HG03064 (cell line): ENCODE measurements at regions not wholly inside any gene's neighbourhood (a gene's known extent, or its start where the extent isn't known, plus 50 kb on each side); places are given as distances from the start of the nearest gene placed in this dataset.
"Not testable (repeated sequence)": the region's sequence is repeated elsewhere in the genome, so short reads cannot be mapped to it uniquely, and the experiment has no call there.

Experiments used
- ATAC-seq: cut with Tn5 transposase; IDR thresholded peaks from one replicate; pipeline ENCODE4 v1.9.1; 2021; ENCODE audit warnings: low read depth; ENCODE audit not compliant: unreplicated experiment

DNA sequence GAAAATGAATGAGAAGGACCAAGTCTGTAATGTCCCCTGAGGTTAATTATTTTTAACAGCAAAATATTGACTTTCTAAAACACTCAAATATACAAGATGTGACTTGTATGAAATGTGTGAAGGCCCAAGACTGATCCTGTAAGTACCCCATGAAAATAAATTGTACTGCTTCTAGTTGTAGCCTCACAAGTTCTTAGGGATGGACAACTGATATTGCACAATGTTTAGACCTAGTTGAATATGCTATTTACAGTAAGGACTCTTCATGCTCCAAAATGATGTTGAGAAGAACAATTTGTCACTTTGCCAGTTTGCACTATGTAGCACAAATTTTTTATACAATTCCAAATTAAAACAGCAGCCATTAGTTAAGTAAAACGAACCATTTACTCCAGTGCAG is 139.7 kb upstream of the GDNF start:
- no peak for ATAC-seq

DNA sequence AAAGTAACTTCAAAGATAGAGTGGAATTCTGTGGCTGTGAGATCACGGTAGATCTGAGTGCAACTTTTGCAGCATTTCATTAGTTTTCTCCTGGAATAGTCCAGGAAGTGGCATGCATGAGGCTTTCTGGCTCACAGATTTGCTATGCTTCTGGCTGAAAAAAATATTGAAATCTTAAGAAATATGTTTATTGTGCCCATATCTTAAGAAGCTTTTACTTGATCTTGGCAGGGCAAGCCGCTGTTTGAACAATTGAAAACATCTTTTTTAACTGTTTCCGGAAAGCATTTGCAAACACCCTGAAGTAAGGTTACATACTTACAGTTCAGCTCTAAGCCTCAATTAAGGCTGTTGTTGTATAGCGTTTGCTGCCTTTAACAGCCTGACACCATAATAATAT is 135.7 kb upstream of the GDNF start:
- no peak for ATAC-seq

DNA sequence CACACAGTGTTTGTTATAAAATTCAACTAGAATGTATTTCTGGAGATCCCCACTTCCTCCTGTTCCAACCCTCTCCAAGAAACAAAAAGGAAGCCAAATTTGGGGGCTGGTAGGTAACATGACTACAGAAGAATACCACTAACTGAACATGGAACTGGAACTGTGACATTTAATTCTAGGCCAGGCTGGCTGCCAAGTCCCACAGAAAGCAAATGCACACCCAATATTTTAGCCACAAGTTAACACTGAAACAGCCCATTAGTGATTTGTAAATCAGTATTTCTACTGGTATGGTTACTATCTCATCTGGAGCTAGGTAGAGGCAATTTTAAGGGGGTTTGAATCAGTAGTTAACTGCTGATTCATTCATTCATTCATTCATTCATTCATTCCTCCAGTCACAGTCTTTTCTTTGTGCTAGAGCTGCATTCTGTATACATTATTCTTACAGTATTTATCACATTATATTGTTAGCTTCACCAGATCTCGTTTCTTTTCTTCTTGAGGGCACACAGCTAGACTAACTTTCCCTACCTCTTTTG is 131.7 kb upstream of the GDNF start:
- no peak for ATAC-seq

DNA sequence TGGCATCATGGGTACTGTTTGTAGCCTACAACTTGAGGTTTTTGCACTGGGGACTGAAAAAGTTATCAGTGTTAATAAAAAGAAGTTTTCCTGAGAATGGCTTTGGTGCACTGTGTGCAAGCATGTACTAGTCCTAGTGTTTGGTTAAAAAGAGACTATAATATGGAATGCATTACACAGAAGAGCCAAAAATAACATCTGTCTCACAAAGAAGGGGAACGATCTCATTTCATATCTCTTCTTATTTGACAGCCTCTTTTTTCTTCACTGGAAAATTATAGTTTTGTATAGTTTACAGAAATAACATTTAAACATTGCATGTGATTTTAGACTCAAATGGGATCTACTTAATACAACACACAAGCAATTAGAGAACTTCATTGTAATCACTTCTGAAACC is 127.0 kb upstream of the GDNF start:
- no peak for ATAC-seq

DNA sequence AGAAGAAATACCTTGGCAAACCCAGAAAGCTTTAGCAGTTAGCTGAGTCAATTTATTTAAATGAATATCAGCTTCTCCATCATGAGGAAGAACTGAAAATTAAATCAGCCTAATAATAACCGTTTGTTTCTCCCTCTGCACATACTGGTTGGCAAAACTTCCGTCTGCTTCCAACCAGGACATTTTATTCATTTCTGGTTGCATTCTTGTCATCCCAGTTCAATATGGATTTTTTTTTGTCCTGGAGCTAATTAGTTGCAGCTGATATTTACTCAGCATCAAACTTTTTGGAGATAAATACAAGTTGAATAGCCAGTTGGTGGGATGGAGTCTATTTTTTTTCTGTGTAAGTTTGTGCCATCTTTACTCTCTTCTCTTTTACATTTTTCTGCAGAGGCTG is 126.5 kb upstream of the GDNF start:
- no peak for ATAC-seq

DNA sequence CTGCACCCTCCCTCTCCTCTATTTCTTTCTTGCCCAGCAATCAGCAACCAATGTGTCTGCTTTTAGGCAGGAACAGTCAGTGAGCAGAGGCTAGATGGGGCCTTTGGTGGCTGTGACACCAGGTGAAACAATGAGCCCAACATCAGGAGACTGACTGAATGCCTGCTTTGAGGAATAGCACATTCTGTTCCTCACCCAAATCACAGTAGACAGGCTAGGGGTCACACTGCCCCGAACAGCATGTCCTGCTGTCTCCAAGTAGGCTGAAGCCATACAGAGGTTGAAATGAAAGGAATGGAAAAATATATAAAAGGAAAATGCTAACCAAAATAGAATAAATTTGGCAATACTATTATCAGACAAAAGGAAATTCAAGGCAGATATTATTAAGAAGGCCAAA is 122.5 kb upstream of the GDNF start:
- no peak for ATAC-seq

DNA sequence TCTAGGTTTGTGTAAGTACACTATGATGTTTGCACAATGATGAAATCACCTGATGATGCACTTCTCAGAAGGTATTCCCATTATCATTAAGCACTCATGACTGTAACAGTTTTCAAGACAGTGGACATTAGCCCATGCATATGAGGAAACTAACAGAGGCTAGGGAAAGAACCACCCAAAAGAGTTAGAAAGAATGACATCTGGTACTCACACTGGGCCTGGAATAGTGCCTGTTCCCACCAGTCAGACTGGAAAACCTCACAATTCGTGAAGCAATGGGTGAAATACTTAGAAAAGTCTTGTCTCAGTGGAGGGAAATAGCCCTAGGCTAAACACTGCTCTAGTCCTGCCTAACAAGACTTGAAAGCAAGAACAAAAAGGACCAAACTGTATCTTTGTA is 117.4 kb upstream of the GDNF start:
- ATAC-seq, result no peak

DNA sequence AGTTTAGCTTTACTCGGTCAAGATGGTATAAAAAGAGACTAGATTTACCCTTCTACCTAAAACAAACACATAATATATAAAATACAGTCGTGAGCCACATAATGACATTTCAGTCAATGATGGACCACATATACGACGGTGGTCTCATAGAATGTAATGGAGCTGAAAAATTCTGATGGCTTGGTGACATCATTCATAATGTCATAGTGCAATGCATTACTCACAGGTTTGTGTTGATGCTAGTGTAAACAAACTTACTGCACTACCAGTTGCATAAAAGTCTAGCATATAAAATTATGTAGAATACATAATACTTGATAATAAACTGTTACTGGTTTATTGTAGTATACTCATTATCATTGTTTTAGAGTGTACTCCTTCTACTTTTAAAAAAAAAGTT is 115.9 kb upstream of the GDNF start:
- no peak for ATAC-seq

DNA sequence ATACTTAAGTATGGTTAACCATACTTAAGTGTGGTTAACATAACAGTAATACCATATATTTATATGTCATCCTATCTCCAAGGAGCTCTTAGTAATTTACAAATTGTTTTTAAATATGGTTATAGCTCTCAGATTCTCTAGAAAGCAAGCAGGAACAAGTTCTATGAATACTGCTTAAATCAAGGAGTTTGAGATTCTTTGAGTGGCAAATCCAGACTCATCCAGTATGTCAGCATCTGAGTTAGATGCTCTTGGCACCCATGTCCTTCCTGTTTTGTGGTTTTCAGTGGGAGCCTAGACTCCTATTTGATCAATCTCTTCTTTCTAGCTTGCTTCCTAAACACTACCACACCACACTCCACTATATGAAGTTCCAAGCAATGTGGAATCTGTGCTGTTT is 114.7 kb upstream of the GDNF start:
- ATAC-seq, result no peak

DNA sequence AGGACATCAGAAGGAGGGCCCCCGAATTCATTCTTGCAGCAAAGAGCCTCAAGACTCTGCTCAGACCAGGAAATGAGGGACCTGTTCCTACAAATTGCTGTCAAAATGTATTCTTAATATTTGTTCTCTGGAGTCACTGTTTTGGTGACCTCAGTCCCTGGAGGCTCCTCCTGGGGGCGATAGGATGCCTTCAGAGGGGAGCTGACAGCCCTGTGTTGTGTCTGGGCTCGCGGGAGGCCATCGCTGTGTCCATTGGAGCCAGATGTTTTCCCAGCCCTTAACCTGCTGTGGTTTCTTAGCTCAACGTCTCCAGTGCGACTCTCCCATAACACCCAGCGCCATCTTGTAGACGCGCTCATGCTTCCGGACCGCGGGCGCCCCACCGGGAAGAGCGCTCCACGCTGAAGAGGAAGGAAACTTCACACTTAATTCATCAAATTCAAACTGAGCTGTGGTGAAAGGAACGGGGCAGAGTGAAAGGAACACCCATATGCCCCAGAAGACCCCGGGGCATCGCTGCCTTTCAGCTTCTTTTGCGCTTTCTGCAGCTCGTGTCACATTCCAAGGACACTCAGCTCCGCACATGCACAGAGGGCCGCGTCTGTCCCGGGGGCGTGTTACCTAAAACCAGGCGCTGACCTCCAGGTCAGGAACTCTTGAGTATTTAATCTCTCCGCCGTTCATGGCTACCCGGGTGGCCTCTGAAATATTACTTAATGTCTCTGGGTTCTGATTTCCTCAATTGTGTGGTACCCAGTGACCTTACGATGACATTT is 112.3 kb upstream of the GDNF start:
- no peak for ATAC-seq

DNA sequence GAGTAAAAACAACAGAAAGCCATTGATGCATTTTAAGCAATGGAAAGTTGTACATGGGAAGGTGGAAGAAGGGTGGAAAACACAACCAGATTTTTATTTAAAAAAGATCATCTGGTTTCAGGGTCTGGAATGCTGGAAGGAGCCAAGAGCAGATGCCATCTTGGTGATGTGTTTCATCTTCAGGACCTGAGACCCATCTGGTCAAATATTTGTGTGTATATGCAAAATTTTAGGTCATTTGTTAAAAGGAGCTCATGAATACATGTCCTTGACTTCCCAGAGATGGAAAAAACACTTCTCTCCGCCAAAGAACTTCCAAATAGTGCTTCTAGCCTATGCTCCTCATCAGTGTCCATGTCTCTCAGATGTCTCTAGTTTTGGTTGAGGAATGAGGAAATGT is 110.6 kb upstream of the GDNF start:
- ATAC-seq, result no peak

DNA sequence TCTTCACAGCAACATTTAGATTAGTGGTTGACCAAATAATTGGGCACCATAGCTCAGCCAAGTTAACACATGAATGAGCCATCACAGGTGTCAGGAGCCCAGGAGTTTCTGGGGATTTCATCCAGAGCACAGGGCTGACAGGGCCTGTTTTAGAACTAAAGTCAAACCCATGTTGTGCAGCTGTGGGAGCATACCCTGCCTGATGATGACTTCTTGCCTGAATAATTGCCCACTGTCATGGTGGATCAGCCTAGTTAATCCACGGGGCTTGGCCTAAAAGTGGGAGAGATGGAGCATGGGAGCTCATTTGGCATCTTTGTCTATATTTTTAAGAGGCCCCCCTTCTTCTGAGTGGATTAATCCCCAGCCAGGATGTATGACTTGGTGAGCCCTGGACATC is 105.6 kb upstream of the GDNF start:
- ATAC-seq, result no peak

DNA sequence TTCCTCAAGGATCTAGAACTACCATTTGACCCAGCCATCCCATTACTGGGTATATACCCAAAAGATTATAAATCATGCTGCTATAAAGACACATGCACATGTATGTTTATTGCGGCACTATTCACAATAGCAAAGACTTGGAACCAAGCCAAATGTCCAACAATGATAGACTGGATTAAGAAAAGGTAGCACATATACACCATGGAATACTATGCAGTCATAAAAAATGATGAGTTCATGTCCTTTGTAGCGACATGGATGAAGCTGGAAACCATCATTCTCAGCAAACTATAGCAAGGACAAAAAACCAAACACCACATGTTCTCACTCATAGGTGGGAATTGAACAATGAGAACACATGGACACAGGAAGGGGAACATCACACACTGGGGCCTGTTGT is 103.3 kb upstream of the GDNF start:
- not testable (repeated sequence) for ATAC-seq

DNA sequence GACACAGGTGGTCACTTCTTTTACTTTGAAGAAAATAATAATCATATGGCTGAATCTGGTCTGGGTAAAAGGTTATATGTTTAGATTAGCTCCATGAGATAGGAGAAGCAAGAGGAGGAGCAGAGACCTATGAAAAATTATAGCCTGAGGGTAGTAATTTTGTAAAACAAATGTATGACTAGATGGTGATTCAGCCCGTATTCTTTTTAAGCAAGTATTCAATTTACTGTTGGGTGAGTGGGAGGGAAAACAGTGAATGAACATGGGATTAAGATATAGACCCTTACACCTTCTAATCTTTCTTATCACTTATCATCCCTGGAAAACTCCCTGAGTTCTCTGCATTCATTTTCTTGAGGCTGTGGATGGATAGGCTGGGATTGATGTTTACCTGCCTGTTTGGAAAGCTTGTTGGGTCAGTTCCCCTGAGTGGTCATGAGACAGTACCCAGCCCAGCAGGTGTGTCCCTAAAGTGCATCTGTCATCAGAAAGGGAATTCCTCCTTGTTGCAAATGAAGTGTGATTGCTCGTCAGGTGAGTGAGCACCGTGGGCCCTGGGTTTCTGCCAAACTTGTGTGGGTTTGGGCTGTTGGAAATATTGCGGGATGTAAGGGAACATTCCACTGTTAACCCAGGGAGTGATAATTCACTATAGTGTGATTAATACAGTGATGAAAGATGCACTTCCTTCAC is 101.2 kb upstream of the GDNF start:
- no peak for ATAC-seq

DNA sequence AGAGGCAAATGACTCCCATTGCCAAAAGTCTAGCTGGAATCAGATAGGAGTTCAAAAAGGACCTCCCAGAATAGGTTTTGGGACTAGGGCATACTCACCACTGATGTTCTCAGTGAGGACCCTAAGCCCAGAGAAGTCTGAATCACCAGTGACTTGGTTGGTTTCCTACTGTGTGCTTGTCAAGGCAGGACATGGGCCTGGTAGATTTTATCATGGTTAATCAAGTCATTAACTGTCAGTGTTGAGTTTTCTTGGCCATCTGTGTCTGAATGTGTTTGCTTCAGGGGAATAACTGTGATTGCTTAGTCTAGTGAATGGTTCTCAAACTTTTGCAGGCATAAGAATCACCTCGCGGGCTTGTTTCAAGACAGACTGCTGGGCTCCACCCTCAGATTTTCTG is 99.0 kb upstream of the GDNF start:
- no peak for ATAC-seq

DNA sequence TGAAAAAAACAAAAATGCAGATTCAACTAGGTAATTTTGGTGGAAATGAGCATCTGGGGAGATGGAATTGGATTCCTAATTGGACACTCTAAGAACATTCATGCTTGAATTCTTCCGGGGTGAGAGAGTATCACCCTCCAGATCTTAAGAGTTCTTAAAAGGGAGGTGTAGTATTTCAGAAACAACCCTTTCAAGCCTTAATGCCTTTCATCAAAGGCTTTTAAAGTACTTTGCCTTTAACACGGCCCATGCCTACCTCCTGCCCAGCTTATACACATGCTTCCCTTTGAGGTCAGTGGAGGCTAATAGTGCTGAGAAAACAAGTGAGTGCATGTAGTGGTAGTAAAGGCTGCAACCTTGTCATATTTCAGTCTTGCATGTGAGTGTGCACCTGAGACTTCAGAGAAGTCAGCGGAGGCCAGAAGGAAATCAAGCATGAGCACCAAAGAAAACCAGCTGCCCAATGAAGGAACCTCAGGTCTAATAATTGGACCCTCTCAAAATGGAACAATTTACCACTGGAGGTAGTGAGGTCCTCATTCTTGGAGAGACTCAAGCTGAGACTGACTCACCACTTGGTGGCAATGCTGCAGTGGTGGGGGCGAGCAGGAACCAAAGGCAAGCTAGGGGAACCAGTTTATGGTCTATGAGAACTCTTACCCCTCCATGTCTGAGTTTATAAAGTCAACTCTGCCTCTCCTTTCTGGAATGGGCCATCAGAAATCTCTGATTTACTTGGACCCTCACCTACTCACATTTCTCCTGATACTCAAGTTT is 98.4 kb upstream of the GDNF start:
- no peak for ATAC-seq

DNA sequence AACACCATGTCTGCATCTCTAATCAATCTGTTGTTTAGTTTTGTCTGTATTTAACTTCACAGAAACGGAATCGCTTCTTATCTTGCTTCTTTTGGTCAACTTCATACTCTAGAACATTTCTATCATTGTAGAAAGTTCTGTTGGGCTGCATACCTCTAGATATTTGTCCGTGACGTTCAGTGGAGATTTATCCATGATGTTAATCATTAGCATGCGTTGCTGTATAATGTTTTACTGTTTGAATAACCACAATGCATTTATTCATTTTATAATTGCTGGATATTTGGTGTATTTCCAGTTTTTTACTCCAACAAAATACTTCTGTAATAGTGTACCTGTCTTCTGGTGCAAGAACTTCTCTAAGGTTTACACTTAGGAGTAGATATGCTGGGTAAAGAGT is 96.2 kb upstream of the GDNF start:
- no peak for ATAC-seq

DNA sequence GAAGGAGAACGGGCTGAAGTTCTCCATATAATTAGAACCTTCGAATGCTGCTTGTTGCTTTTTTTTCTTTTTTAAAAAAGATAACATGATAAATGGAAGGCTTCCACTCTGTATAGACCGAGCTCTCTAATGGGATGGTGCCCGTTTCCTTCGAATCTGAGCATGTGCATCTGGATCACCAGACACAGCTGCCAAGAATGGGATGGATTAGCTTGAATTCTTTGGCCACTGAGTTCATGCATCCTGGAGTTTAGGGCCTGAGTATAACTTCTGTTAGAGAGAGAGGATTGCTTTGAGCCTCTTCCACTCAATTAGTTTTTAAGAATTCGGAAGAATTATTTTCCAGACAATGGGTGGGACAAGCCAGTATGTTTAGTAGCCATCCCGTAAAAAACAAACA is 93.7 kb upstream of the GDNF start:
- ATAC-seq, result no peak

DNA sequence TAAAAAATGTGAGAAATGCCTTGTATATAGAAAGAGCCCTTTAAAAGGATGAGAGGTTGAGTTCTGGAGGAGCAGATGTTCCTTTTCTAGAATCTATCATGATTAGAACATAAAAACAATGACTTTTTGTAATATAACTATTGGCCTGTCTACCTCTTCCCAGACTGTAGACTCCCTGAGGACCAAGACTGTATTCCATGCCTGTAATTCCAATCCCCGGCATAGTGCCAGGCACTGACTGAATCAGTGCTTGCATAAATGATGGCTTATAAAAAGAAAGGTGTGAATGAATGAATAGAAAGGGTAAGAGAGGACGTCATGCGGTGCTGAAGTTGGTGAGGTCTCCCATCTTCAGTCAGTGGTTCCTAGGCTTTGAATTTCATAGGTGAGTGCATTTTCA is 92.6 kb upstream of the GDNF start:
- no peak for ATAC-seq

DNA sequence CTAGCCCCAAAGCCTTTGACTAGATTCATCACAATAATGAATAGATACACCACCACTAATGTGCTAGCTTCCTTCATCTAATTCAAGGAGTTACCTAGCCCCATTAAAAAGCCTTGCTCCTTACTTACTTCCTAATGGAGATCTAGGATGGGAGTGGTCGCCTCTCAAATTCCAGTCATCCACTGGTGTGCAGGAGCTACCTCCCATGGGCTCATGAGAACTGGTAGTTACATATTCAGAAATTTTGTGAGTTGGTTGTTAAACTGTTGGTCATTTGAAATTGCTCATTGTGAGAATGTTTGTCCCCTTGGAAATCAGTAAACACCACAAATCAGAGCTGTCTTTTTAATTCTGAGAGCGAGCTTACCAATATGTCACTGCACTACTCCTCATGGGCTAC is 91.7 kb upstream of the GDNF start:
- no peak for ATAC-seq

DNA sequence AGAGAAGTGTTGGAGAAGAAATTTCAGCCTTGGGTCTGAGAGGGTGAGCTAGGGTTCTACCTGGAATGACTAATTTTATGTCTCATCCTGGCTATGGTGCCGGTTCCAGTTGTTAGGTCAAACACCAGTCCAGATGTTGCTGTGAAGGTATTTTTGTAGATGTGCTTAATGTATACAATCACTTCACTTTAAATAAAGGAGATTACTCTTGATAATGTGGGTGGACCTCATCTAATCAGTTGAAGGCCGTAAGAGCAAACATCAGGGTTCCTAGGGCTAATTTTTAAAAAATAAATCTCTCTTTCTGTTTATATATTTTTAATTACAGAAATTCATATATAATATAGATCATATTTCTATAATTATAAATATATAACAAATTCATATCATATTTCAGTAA is 90.5 kb upstream of the GDNF start:
- no peak for ATAC-seq
